GM23338 (cell line): ENCODE measurements at regions not wholly inside any gene's neighbourhood (a gene's known extent, or its start where the extent isn't known, plus 50 kb on each side); places are given as distances from the start of the nearest gene placed in this dataset.

Source experiments
- CREB1 ChIP-seq: fragments of 250-450 bp; sonication (Bioruptor Pico); IDR thresholded peaks from 2 replicates; pipeline ENCODE4 v1.5.0; 2020; ENCODE audit warnings: low read depth, mild to moderate bottlenecking, moderate library complexity
- CTCF ChIP-seq, 2 experiments: fragments of 200-600 bp in 1 of 2; sonication (generic) in 1 of 2; conservative IDR thresholded peaks; 2 replicates each; pipeline versions ENCODE4 v1.5.1 to v1.6.1; 2016 to 2017; ENCODE audit warnings: antibody characterized with exemption in 2 of 2, low read depth in 2 of 2, mild to moderate bottlenecking in 2 of 2, moderate library complexity in 1 of 2
- EZH2 ChIP-seq: fragments of 200-600 bp; sonication (generic); IDR thresholded peaks from one replicate; pipeline ENCODE4 v1.8.0; 2017; ENCODE audit warnings: antibody characterized with exemption, mild to moderate bottlenecking, low read depth; ENCODE audit not compliant: unreplicated experiment
- EZH2phosphoT487 ChIP-seq: fragments of 200-600 bp; sonication (generic); IDR thresholded peaks from one replicate; pipeline ENCODE4 v1.8.1; 2018; ENCODE audit warnings: antibody characterized with exemption; ENCODE audit not compliant: unreplicated experiment
- JUNB ChIP-seq: IDR thresholded peaks from one replicate; pipeline ENCODE4 v1.6.1; 2016; ENCODE audit warnings: antibody characterized with exemption; ENCODE audit not compliant: unreplicated experiment
- NANOG ChIP-seq: IDR thresholded peaks from 2 replicates; pipeline ENCODE4 v1.6.1; 2016; ENCODE audit warnings: antibody characterized with exemption, borderline replicate concordance
- POLR2AphosphoS5 ChIP-seq: IDR thresholded peaks from 2 replicates; pipeline ENCODE4 v1.6.1; 2016; ENCODE audit warnings: antibody characterized with exemption, low read depth
- REST ChIP-seq: IDR thresholded peaks from one replicate; pipeline ENCODE4 v1.6.1; 2018; ENCODE audit warnings: antibody characterized with exemption; ENCODE audit not compliant: unreplicated experiment
- ZNF331 ChIP-seq: fragments of 250-450 bp; sonication (Bioruptor Pico); IDR thresholded peaks from 2 replicates; pipeline ENCODE4 v1.5.0; 2020; ENCODE audit warnings: low read depth, mild to moderate bottlenecking, moderate library complexity
- ZNF462 ChIP-seq: fragments of 250-450 bp; sonication (Bioruptor Pico); IDR thresholded peaks from 2 replicates; pipeline ENCODE4 v1.5.0; 2020; ENCODE audit warnings: mild to moderate bottlenecking, moderate library complexity

- TF ChIP-seq CTCF (conservative IDR thresholded peaks at IDR 0.05; ENCODE audit: low read depth in 2 of 2) (no peak), POLR2AphosphoS5 (no peak), EZH2phosphoT487 (no peak), JUNB (no peak), EZH2 (no peak), ZNF331 (CRISPR knock-in tag) (no peak), REST (no peak), NANOG (no peak), CREB1 (CRISPR knock-in tag) (no peak), ZNF462 (CRISPR knock-in tag) (no peak)
These were observed 95.0 kb downstream of the RNASET2 start for GRCh38 chr6:166861304-166861703.
